Spleen (tissue), 11 donors: ENCODE measurements at regions not wholly inside any gene's neighbourhood (a gene's known extent, or its start where the extent isn't known, plus 50 kb on each side); places are given as distances from the start of the nearest gene placed in this dataset.

Source experiments
- DNase-seq: peaks from one replicate; pipeline ENCODE4 v3.0.0-alpha.2; 2020
- H3K27ac ChIP-seq, 8 donors: fragments of 200-600 bp; sonication (generic) in 7 of 8; 1 replicate in 4 of 8; 2 replicates in 4 of 8; pipeline versions ENCODE4 v1.5.0 to v1.8.0; 2016 to 2021; ENCODE audit warnings: inconsistent platforms in 4 of 8, mild to moderate bottlenecking in 4 of 8, moderate library complexity in 1 of 8
- H3K27me3 ChIP-seq, 7 donors: fragments of 200-600 bp; sonication (generic) in 6 of 7; replicated peaks in 1 of 7; 1 replicate in 4 of 7; 2 replicates in 3 of 7; pipeline versions ENCODE4 v1.5.0 to v1.8.0; 2016 to 2021; ENCODE audit warnings: inconsistent platforms in 3 of 7, mild to moderate bottlenecking in 1 of 7
- H3K36me3 ChIP-seq, 6 donors: fragments of 200-600 bp; sonication (generic) in 5 of 6; 1 replicate in 4 of 6; 2 replicates in 2 of 6; pipeline versions ENCODE4 v1.5.0 to v1.8.0; 2016 to 2021; ENCODE audit warnings: inconsistent platforms in 2 of 6
- H3K4me1 ChIP-seq, 6 donors: fragments of 200-600 bp; sonication (generic) in 5 of 6; 1 replicate in 3 of 6; 2 replicates in 3 of 6; pipeline versions ENCODE4 v1.5.0 to v1.8.0; 2016 to 2021; ENCODE audit warnings: inconsistent platforms in 3 of 6
- H3K4me3 ChIP-seq, 8 donors: fragments of 200-600 bp; sonication (generic) in 7 of 8; 1 replicate in 4 of 8; 2 replicates in 4 of 8; pipeline versions ENCODE4 v1.5.0 to v1.8.0; 2016 to 2021; ENCODE audit warnings: inconsistent platforms in 4 of 8, mild to moderate bottlenecking in 4 of 8, moderate library complexity in 2 of 8
- H3K9me3 ChIP-seq, 8 donors: fragments of 200-600 bp; sonication (generic) in 7 of 8; 1 replicate in 4 of 8; 2 replicates in 4 of 8; pipeline versions ENCODE4 v1.5.0 to v1.8.0; 2016 to 2021; ENCODE audit warnings: inconsistent platforms in 4 of 8
- POLR2A ChIP-seq, 3 donors: fragments of 450-650 bp; IDR thresholded peaks; one replicate each; pipeline ENCODE4 v1.5.1; 2017; ENCODE audit warnings: antibody characterized with exemption in 3 of 3, mild to moderate bottlenecking in 1 of 3
- POLR2AphosphoS5 ChIP-seq, 3 donors: sonication (generic); formaldehyde crosslinking; IDR thresholded peaks; one replicate each; pipeline ENCODE4 v1.5.1; 2017; ENCODE audit warnings: antibody characterized with exemption in 3 of 3
- WGBS, 5 donors: extraction: QIAGEN DNeasy Blood & Tissue Kit in 3 of 5; methylation state at CpG; one replicate each; pipeline versions ENCODE4 v1.1.5 to v1.1.7; 2013 to 2018; 5-methylcytosine and 5-hydroxymethylcytosine counted together
- intact Hi-C: fragments of 100-400 bp; cut with DNase I; formaldehyde crosslinking; loops from one replicate; pipeline ENCODE4 v1.15.0; 2023; ENCODE audit warnings: low total_unique reads
- TF ChIP-seq, protein P1 (sequence below), 11 experiments: fragments of 200-600 bp in 7 of 11; fragments of 450-650 bp in 4 of 11; sonication (generic) in 4 of 11; IDR thresholded peaks in 8 of 11; conservative IDR thresholded peaks in 3 of 11; 1 replicate in 7 of 11; 2 replicates in 4 of 11; pipeline versions ENCODE4 v1.4.0 to v1.8.0; 2016 to 2021; ENCODE audit warnings: antibody characterized with exemption in 11 of 11, inconsistent platforms in 4 of 11, mild to moderate bottlenecking in 1 of 11
- donor health status: healthy with polysubstance abuse.
- donor health status: DM: no; HTN: no; CAD: no; lungs with moderate emphysema.
- donor health status: DM: no; HTN: no; CAD: no.
- donor health status: Bipolar disorder and iron deficiency.
- donor health status: healthy.
- donor health status: DM: no; HTN: no; CAD: no.
- donor health status: DM: yes; HTN: yes; CAD: no.

DNA sequence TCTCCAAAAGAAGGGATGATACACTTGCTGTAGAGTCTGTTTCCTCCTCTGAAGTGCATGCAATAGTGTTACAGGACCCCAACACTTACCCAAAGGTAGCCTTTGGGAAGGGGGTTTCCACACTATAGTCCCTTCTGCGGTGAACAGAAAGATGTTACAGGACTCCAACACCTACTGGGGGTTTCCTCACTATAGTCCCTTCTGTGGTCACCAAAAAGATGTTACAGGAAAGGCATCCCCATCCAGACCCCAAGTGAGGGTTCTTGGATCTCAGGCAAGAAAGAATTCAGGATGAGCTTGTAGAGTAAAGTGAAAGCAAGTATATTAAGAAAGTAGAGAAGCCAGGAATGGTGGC lies 69.2 kb upstream of the PIK3CG start:
- DNase-seq, result no peak
- WGBS, 5 donors, result 32 to 94% (median 43%) methylated on average over 1 of the region's 1 CpG
- intact Hi-C loops, result loop anchor here (5.0 kb wide), 1 partner anchor 66 kb away; no protein-coding TSS in a partner anchor
- Histone ChIP-seq H3K27me3 (no peaks in the 10 kb centered on the region), H3K36me3 (no peaks in the 10 kb centered on the region), H3K4me3 (no peak overlapping the region), H3K27ac (no peak overlapping the region), H3K9me3 (peaks cover 0 to 22% (median 19%) of the 10 kb centered on the region in 8 donors), H3K4me1 (peaks cover 0 to 6% (median 0%) of the 10 kb centered on the region in 6 donors)
- no peak for TF ChIP-seq POLR2AphosphoS5 (IDR thresholded peaks at IDR 0.05)
- TF ChIP-seq POLR2A (IDR thresholded peaks at IDR 0.05), result no peak
- TF ChIP-seq, protein P1, sequence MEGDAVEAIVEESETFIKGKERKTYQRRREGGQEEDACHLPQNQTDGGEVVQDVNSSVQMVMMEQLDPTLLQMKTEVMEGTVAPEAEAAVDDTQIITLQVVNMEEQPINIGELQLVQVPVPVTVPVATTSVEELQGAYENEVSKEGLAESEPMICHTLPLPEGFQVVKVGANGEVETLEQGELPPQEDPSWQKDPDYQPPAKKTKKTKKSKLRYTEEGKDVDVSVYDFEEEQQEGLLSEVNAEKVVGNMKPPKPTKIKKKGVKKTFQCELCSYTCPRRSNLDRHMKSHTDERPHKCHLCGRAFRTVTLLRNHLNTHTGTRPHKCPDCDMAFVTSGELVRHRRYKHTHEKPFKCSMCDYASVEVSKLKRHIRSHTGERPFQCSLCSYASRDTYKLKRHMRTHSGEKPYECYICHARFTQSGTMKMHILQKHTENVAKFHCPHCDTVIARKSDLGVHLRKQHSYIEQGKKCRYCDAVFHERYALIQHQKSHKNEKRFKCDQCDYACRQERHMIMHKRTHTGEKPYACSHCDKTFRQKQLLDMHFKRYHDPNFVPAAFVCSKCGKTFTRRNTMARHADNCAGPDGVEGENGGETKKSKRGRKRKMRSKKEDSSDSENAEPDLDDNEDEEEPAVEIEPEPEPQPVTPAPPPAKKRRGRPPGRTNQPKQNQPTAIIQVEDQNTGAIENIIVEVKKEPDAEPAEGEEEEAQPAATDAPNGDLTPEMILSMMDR (IDR thresholded peaks at IDR 0.05 in 8 of 11, conservative IDR thresholded peaks at IDR 0.05 in 3 of 11), result no peak

GRCh38 chr7:106797937-106798336 lies 67.1 kb upstream of the PIK3CG start:
- intact Hi-C loops, result loop anchor here (5.0 kb wide), 1 partner anchor 64 kb away; no protein-coding TSS in a partner anchor
- TF ChIP-seq, protein P1 (IDR thresholded peaks at IDR 0.05 in 8 of 11, conservative IDR thresholded peaks at IDR 0.05 in 3 of 11), result no peak
- TF ChIP-seq POLR2AphosphoS5 (IDR thresholded peaks at IDR 0.05) (no peak), POLR2A (IDR thresholded peaks at IDR 0.05) (no peak)
- peaks cover 0 to 5% (median 0%) of the 10 kb centered on the region in 6 donors for H3K4me1 ChIP-seq

DNA sequence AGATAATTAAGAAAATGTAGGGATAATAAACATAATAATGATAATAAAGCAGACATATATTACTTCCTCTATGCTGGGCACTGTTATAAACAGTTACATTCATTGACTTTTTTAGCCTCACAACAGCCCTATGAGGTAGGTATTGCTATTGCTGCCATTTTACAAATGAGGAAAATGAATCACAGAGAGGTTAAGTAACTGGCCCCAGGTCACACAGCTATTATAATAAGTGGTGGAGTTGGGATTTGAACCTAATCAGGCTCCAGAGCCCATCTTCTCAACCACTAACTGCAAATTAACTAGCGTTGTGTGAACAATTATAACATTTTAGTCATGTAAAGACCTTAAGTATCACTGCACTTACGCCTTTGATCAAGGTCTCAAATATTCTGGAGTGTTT lies 62.5 kb upstream of the PIK3CG start:
- Histone ChIP-seq H3K27me3 (no peaks in the 10 kb centered on the region), H3K4me1 (no peaks in the 10 kb centered on the region), H3K27ac (no peak overlapping the region), H3K36me3 (no peaks in the 10 kb centered on the region), H3K9me3 (peaks cover 0 to 19% (median 13%) of the 10 kb centered on the region in 8 donors), H3K4me3 (no peak overlapping the region)
- intact Hi-C loops, result no loop called here
- TF ChIP-seq, protein P1 (IDR thresholded peaks at IDR 0.05 in 8 of 11, conservative IDR thresholded peaks at IDR 0.05 in 3 of 11), result no peak
- TF ChIP-seq POLR2A (IDR thresholded peaks at IDR 0.05) (no peak), POLR2AphosphoS5 (IDR thresholded peaks at IDR 0.05) (no peak)
- 92 to 100% (median 95%) methylated on average over 2 of the region's 2 CpGs for WGBS, 5 donors
- DNase-seq, result no peak

More at GRCh38 chr7:106797937-106798336, 67.1 kb upstream of the PIK3CG start:
- H3K27ac ChIP-seq, result no peak overlapping the region
- 93 to 98% (median 95%) methylated on average over 1 of the region's 1 CpG for WGBS, 5 donors
- H3K27me3 ChIP-seq, result no peaks in the 10 kb centered on the region
- H3K36me3 ChIP-seq, result no peaks in the 10 kb centered on the region
- H3K9me3 ChIP-seq, result peaks cover 0 to 22% (median 19%) of the 10 kb centered on the region in 8 donors
- H3K4me3 ChIP-seq, result no peak overlapping the region
- DNase-seq, result no peak

DNA sequence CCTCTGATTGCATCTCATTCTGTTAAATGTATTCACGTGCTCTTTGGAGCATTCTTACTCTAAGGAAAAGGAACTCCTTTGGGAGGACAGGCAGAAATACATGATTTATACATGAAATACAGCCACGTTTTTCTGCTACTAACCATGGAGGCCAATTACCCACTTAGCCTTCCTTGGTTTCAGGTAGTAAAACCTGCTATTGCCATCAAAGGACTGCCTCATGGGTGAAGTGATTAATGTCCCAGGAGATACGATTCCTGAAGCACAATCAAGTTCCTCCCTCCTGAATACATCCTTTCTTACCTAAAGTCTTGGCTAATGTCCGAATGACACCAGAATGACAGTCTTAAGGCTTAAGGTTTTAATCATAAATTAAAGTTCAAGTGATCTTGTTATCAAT lies 58.5 kb upstream of the PIK3CG start:
- WGBS, 5 donors, result 65 to 90% (median 79%) methylated on average over 4 of the region's 4 CpGs
- H3K9me3 ChIP-seq, result no peaks in the 10 kb centered on the region
- no peaks in the 10 kb centered on the region for H3K27me3 ChIP-seq
- TF ChIP-seq POLR2A (IDR thresholded peaks at IDR 0.05) (no peak), POLR2AphosphoS5 (IDR thresholded peaks at IDR 0.05) (no peak)
- TF ChIP-seq, protein P1 (IDR thresholded peaks at IDR 0.05 in 8 of 11, conservative IDR thresholded peaks at IDR 0.05 in 3 of 11), result no peak
- no peaks in the 10 kb centered on the region for H3K36me3 ChIP-seq
- DNase-seq, result no peak
- peaks cover 0 to 3% (median 0%) of the 10 kb centered on the region in 6 donors for H3K4me1 ChIP-seq
- H3K4me3 ChIP-seq, result no peak overlapping the region
- intact Hi-C loops, result no loop called here
- H3K27ac ChIP-seq, result no peak overlapping the region
